Caco-2 (cell line): ENCODE measurements at regions not wholly inside any gene's neighbourhood (a gene's known extent, or its start where the extent isn't known, plus 50 kb on each side); places are given as distances from the start of the nearest gene placed in this dataset.

Experiments used
- BruUV-seq: library from RNA; stranded (reverse); fragments of 400-500 nt; replicated peaks from 2 replicates; lab custom pipeline; 2021; lab: Mats Ljungman, UMichigan
- CTCF ChIA-PET: fragments of 300-600 bp; sonication (Branson Sonifier 250); formaldehyde crosslinking; loops from one replicate; lab custom pipeline; 2022; ENCODE audit warnings: antibody characterized with exemption; lab: Charles Lee
- POLR2A ChIA-PET: fragments of 300-600 bp; sonication (Branson Sonifier 250); formaldehyde crosslinking; loops from one replicate; lab custom pipeline; 2022; ENCODE audit warnings: antibody characterized with exemption; lab: Charles Lee
- DNase-seq, 2 experiments: peaks; one replicate each; pipeline versions ENCODE4 v3.0.0 to v3.0.0-alpha.2; 2020 to 2022
- H3K27me3 ChIP-seq: replicated peaks from 2 replicates; pipeline ENCODE4 v1.6.0; 2011; ENCODE audit warnings: low read length; ENCODE audit not compliant: control insufficient read depth, insufficient read depth
- H3K36me3 ChIP-seq: 2 replicates; pipeline ENCODE4 v1.5.1; 2011; ENCODE audit warnings: low read length; ENCODE audit not compliant: control insufficient read depth, insufficient read depth
- H3K4me1 ChIP-seq: fragments of 250-450 bp; sonication (Bioruptor Pico); 2 replicates; pipeline ENCODE4 v1.5.1; 2020; ENCODE audit warnings: mild to moderate bottlenecking
- H3K4me3 ChIP-seq: 2 replicates; pipeline ENCODE4 v1.5.1; 2011; ENCODE audit warnings: low read depth, mild to moderate bottlenecking, control low read depth, low read length
- H3K9me3 ChIP-seq: fragments of 250-450 bp; sonication (Bioruptor Pico); 2 replicates; pipeline ENCODE4 v1.5.1; 2020; ENCODE audit warnings: mild to moderate bottlenecking, moderate library complexity
- H3K27ac Mint-ChIP-seq: one replicate; pipeline ENCODE4 v1.8.0; 2022; ENCODE audit warnings: mixed read lengths; ENCODE audit not compliant: unreplicated experiment
- H3K27me3 Mint-ChIP-seq: one replicate; pipeline ENCODE4 v1.8.0; 2022; ENCODE audit warnings: mixed read lengths; ENCODE audit not compliant: insufficient read depth, unreplicated experiment
- H3K36me3 Mint-ChIP-seq: one replicate; pipeline ENCODE4 v1.8.0; 2022; ENCODE audit warnings: mild to moderate bottlenecking, mixed read lengths; ENCODE audit not compliant: insufficient read depth, unreplicated experiment
- H3K4me1 Mint-ChIP-seq: one replicate; pipeline ENCODE4 v1.8.0; 2022; ENCODE audit warnings: low read depth, mixed read lengths; ENCODE audit not compliant: unreplicated experiment
- H3K4me3 Mint-ChIP-seq: one replicate; pipeline ENCODE4 v1.8.0; 2022; ENCODE audit warnings: mild to moderate bottlenecking, moderate library complexity, mixed read lengths; ENCODE audit not compliant: unreplicated experiment
- H3K9me3 Mint-ChIP-seq: one replicate; pipeline ENCODE4 v1.8.0; 2022; ENCODE audit warnings: mixed read lengths; ENCODE audit not compliant: unreplicated experiment
- intact Hi-C: fragments of 100-400 bp; cut with micrococcal nuclease; formaldehyde crosslinking; loops from one replicate; pipeline ENCODE4 v1.10.0; 2022; ENCODE audit not compliant: unreplicated experiment
- TF ChIP-seq, protein P1 (sequence below), 2 experiments: fragments of 200-600 bp in 1 of 2; IDR thresholded peaks; 1 replicate in 1 of 2; 2 replicates in 1 of 2; pipeline versions ENCODE4 v1.5.1 to v1.8.0; 2011 to 2022; ENCODE audit warnings: antibody characterized with exemption in 1 of 2, control low read depth in 1 of 2, inconsistent platforms in 1 of 2, low read depth in 1 of 2, low read length in 1 of 2, mild to moderate bottlenecking in 1 of 2, moderate library complexity in 1 of 2; ENCODE audit not compliant: insufficient read depth in 1 of 2, severe bottlenecking in 1 of 2, unreplicated experiment in 1 of 2

DNA sequence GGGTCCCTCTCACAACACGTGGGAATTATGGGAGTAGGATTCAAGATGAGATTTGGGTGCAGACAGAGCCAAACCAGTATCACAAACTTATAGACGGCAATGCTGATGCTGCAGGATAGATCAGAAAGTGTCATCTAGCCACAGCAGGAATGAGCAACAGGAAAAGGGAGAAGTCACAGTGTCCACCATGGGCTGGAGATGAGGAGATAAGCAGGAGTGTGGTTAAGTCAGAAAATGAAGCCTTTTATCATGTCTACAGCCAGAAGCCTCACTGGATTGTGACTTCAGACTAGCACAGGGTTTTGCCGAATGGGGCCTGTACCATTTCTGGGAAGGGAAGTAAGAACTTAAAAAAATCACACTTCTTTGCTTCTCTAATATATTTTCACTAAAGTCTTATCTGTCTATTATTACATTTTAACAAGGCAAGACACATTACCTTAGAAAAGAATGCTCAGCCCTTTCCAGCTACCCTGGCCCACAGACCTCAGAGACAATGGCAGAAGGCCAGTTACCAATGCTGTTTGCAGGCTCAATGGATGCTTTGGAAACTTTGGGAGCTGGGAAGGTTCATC, 490.2 kb upstream of the SALL1 start:
- H3K36me3 Mint-ChIP-seq: no peaks in the 10 kb centered on the region
- no peak overlapping the region for H3K27ac Mint-ChIP-seq
- H3K36me3 ChIP-seq: no peaks in the 10 kb centered on the region
- H3K4me3 Mint-ChIP-seq: no peak overlapping the region
- POLR2A ChIA-PET: no interaction called here
- no peaks in the 10 kb centered on the region for H3K9me3 ChIP-seq
- CTCF ChIA-PET: no interaction called here
- no peak for DNase-seq
- H3K4me3 ChIP-seq: no peak overlapping the region
- H3K4me1 ChIP-seq: no peaks in the 10 kb centered on the region
- intact Hi-C loops: no loop called here
- peaks cover 3% of the 10 kb centered on the region for H3K27me3 Mint-ChIP-seq
- H3K9me3 Mint-ChIP-seq: no peaks in the 10 kb centered on the region
- H3K27me3 ChIP-seq: no peaks in the 10 kb centered on the region
- TF ChIP-seq, protein P1, sequence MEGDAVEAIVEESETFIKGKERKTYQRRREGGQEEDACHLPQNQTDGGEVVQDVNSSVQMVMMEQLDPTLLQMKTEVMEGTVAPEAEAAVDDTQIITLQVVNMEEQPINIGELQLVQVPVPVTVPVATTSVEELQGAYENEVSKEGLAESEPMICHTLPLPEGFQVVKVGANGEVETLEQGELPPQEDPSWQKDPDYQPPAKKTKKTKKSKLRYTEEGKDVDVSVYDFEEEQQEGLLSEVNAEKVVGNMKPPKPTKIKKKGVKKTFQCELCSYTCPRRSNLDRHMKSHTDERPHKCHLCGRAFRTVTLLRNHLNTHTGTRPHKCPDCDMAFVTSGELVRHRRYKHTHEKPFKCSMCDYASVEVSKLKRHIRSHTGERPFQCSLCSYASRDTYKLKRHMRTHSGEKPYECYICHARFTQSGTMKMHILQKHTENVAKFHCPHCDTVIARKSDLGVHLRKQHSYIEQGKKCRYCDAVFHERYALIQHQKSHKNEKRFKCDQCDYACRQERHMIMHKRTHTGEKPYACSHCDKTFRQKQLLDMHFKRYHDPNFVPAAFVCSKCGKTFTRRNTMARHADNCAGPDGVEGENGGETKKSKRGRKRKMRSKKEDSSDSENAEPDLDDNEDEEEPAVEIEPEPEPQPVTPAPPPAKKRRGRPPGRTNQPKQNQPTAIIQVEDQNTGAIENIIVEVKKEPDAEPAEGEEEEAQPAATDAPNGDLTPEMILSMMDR (IDR thresholded peaks at IDR 0.05; ENCODE audit: insufficient read depth in 1 of 2, low read depth in 1 of 2, low read length in 1 of 2, severe bottlenecking in 1 of 2, unreplicated experiment in 1 of 2): no peak
- no TSS peak for BruUV-seq
- H3K4me1 Mint-ChIP-seq: no peaks in the 10 kb centered on the region

DNA sequence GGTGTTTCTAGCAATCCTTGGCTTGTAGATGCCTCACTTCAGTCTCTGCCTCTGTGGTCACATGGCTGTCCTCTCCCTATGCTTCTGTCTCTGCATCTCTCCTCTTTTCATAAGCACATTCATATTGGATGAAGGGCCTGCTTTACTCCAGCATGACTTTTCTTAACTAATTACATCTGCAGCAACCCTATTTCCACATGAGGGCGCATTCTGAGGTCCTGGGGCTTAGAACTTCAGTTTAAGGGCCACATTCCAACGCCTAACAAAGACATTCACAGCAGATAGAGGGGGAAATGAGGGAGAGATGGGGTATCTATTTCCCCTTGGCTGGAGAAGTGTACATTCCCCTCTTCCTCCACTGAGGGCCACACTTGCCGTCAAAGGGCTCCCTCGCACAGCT, 489.1 kb upstream of the SALL1 start:
- H3K4me3 Mint-ChIP-seq: no peak overlapping the region
- BruUV-seq: no TSS peak
- ChIA-PET POLR2A (no interaction called here), CTCF (no interaction called here)
- intact Hi-C loops: no loop called here
- no peak overlapping the region for H3K27ac Mint-ChIP-seq
- peaks cover 3% of the 10 kb centered on the region for H3K27me3 Mint-ChIP-seq
- no peaks in the 10 kb centered on the region for H3K36me3 ChIP-seq
- H3K36me3 Mint-ChIP-seq: no peaks in the 10 kb centered on the region
- H3K4me1 Mint-ChIP-seq: no peaks in the 10 kb centered on the region
- H3K9me3 ChIP-seq: no peaks in the 10 kb centered on the region
- no peaks in the 10 kb centered on the region for H3K9me3 Mint-ChIP-seq
- H3K27me3 ChIP-seq: no peaks in the 10 kb centered on the region
- DNase-seq: no peak
- no peaks in the 10 kb centered on the region for H3K4me1 ChIP-seq
- TF ChIP-seq, protein P1 (IDR thresholded peaks at IDR 0.05; ENCODE audit: insufficient read depth in 1 of 2, low read depth in 1 of 2, low read length in 1 of 2, severe bottlenecking in 1 of 2, unreplicated experiment in 1 of 2): no peak
- no peak overlapping the region for H3K4me3 ChIP-seq

DNA sequence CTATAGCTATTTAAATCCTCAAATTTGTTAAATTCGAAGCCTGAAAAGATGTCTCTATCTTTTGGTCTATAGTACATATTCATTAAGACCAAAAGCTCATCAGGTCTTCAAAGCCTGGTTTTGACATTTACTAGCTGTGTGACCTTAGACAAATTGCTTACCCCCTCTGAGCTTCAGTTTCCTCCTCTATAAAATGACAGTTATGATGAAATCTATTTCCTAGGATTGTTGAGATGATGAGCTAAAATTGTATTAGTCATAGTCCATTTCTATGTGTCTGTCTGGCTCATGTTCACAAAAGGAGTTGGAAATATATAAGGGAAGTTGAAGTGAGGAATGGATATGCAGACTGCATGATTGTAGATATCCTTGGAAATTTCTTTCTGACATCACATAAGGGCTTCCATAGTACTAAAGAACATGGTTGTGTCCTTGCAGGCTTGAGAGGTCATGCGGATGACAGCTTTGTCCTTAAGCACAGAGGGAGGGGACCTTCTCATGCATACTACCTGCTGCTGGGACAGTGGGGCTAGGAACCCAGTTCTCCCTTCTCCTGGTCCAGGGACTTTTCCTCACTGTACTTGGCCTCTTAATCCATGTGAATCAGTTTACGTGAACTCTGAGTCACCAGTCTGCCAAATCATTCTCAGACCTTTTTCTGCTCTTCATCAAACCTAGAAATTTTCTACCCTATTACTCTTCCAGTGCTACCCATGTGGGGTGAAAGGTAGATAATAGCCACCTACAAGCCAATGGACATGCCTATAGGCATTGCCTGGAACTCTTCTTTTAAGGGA, 487.5 kb upstream of the SALL1 start:
- no peak overlapping the region for H3K4me3 Mint-ChIP-seq
- ChIA-PET CTCF (no interaction called here), POLR2A (interaction anchor here (0.6 kb wide), 1 partner anchor 13 kb away, joined by 3 read pairs; no protein-coding TSS in a partner anchor)
- no peak overlapping the region for H3K27ac Mint-ChIP-seq
- no peaks in the 10 kb centered on the region for H3K4me1 Mint-ChIP-seq
- intact Hi-C loops: no loop called here
- TF ChIP-seq, protein P1 (IDR thresholded peaks at IDR 0.05; ENCODE audit: insufficient read depth in 1 of 2, low read depth in 1 of 2, low read length in 1 of 2, severe bottlenecking in 1 of 2, unreplicated experiment in 1 of 2): no peak
- Histone ChIP-seq H3K36me3 (no peaks in the 10 kb centered on the region), H3K27me3 (no peaks in the 10 kb centered on the region), H3K4me1 (no peaks in the 10 kb centered on the region), H3K4me3 (no peak overlapping the region), H3K9me3 (no peaks in the 10 kb centered on the region)
- no peak for DNase-seq
- H3K36me3 Mint-ChIP-seq: no peaks in the 10 kb centered on the region
- BruUV-seq: no TSS peak
- H3K27me3 Mint-ChIP-seq: peaks cover 3% of the 10 kb centered on the region
- no peaks in the 10 kb centered on the region for H3K9me3 Mint-ChIP-seq
